CD14-positive monocyte (primary cell): ENCODE measurements at regions not wholly inside any gene's neighbourhood (a gene's known extent, or its start where the extent isn't known, plus 50 kb on each side); places are given as distances from the start of the nearest gene placed in this dataset.

Experiments used
- DNase-seq, 3 donors: peaks; one replicate each; pipeline ENCODE4 v3.0.0-alpha.2; 2011 to 2022
- H2AFZ ChIP-seq: 2 replicates; pipeline ENCODE4 v1.6.0; 2012; ENCODE audit warnings: mild to moderate bottlenecking, low read depth, low read length, inconsistent platforms; ENCODE audit not compliant: insufficient read depth, poor library complexity, severe bottlenecking
- H3K27ac ChIP-seq, 2 donors: 1 replicate in 1 of 2; 2 replicates in 1 of 2; pipeline ENCODE4 v1.5.1; 2012 to 2013; ENCODE audit warnings: low read length in 2 of 2, control low read depth in 1 of 2, inconsistent platforms in 1 of 2, low read depth in 1 of 2, mild to moderate bottlenecking in 1 of 2
- H3K27me3 ChIP-seq, 2 donors: one replicate each; pipeline versions ENCODE4 v1.6.0 to v1.6.1; 2011 to 2013; ENCODE audit warnings: low read length in 2 of 2; ENCODE audit not compliant: control insufficient read depth in 2 of 2, insufficient read depth in 2 of 2
- H3K36me3 ChIP-seq, 2 donors: replicated peaks in 1 of 2; 1 replicate in 1 of 2; 2 replicates in 1 of 2; pipeline versions ENCODE4 v1.5.1 to v1.6.1; 2012 to 2013; ENCODE audit warnings: low read length in 2 of 2, control low read depth in 1 of 2, inconsistent platforms in 1 of 2, mild to moderate bottlenecking in 1 of 2; ENCODE audit not compliant: insufficient read depth in 2 of 2, control insufficient read depth in 1 of 2
- H3K4me1 ChIP-seq, 2 donors: 1 replicate in 1 of 2; 2 replicates in 1 of 2; pipeline versions ENCODE4 v1.5.1 to v1.6.1; 2012 to 2013; ENCODE audit warnings: low read length in 2 of 2, control low read depth in 1 of 2, inconsistent platforms in 1 of 2, mild to moderate bottlenecking in 1 of 2, moderate library complexity in 1 of 2; ENCODE audit not compliant: insufficient read depth in 2 of 2, control insufficient read depth in 1 of 2
- H3K4me2 ChIP-seq: replicated peaks from 2 replicates; pipeline ENCODE3; 2012; ENCODE audit warnings: low read length, moderate library complexity, mild to moderate bottlenecking; ENCODE audit not compliant: poor library complexity, severe bottlenecking; ENCODE audit errors: extremely low read depth
- H3K4me3 ChIP-seq, 3 experiments: fragments of 200-600 bp in 1 of 3; sonication (generic) in 1 of 3; replicated peaks in 1 of 3; 1 replicate in 2 of 3; 2 replicates in 1 of 3; pipeline ENCODE4 v1.5.1; 2011 to 2013; ENCODE audit warnings: low read length in 3 of 3, mild to moderate bottlenecking in 3 of 3, control low read depth in 2 of 3, low read depth in 2 of 3, inconsistent platforms in 1 of 3, moderate library complexity in 1 of 3
- H3K79me2 ChIP-seq: 2 replicates; pipeline ENCODE4 v1.6.0; 2012; ENCODE audit warnings: mild to moderate bottlenecking, control low read depth, inconsistent platforms, low read length, moderate library complexity; ENCODE audit not compliant: insufficient read depth
- H3K9ac ChIP-seq: 2 replicates; pipeline ENCODE4 v1.6.0; 2017; ENCODE audit warnings: low read length, mild to moderate bottlenecking; ENCODE audit not compliant: insufficient read depth, poor library complexity, severe bottlenecking
- H3K9me3 ChIP-seq, 2 donors: replicated peaks in 1 of 2; 1 replicate in 1 of 2; 2 replicates in 1 of 2; pipeline versions ENCODE4 v1.5.1 to v1.6.1; 2012 to 2013; ENCODE audit warnings: low read length in 2 of 2, control low read depth in 1 of 2; ENCODE audit not compliant: control insufficient read depth in 1 of 2, insufficient read depth in 1 of 2
- H4K20me1 ChIP-seq: 2 replicates; pipeline ENCODE4 v1.6.0; 2012; ENCODE audit warnings: mild to moderate bottlenecking, low read length, control low read depth, moderate library complexity; ENCODE audit not compliant: insufficient read depth
- H3K27ac Mint-ChIP-seq, 7 donors: one replicate each; pipeline ENCODE4 v1.8.0; 2020; ENCODE audit warnings: mild to moderate bottlenecking in 7 of 7, mixed read lengths in 7 of 7, moderate library complexity in 6 of 7, inconsistent platforms in 2 of 7
- H3K27me3 Mint-ChIP-seq, 3 donors: one replicate each; pipeline ENCODE4 v1.8.0; 2021 to 2022; ENCODE audit warnings: low read depth in 3 of 3, mild to moderate bottlenecking in 3 of 3, mixed read lengths in 3 of 3, moderate library complexity in 3 of 3, inconsistent platforms in 1 of 3
- H3K36me3 Mint-ChIP-seq, 2 donors: one replicate each; pipeline ENCODE4 v1.8.0; 2020; ENCODE audit warnings: mixed read lengths in 2 of 2, inconsistent platforms in 1 of 2, mild to moderate bottlenecking in 1 of 2
- H3K4me1 Mint-ChIP-seq: one replicate; pipeline ENCODE4 v1.8.0; 2020; ENCODE audit warnings: mild to moderate bottlenecking, mixed read lengths
- H3K4me3 Mint-ChIP-seq, 2 donors: one replicate each; pipeline ENCODE4 v1.8.0; 2020; ENCODE audit warnings: mild to moderate bottlenecking in 2 of 2, mixed read lengths in 2 of 2, moderate library complexity in 1 of 2
- H3K9me3 Mint-ChIP-seq, 7 donors: one replicate each; pipeline ENCODE4 v1.8.0; 2020 to 2022; ENCODE audit warnings: mixed read lengths in 7 of 7, mild to moderate bottlenecking in 6 of 7, moderate library complexity in 6 of 7, inconsistent platforms in 2 of 7
- CTCF ChIP-seq: fragments of 200-600 bp; IDR thresholded peaks from one replicate; pipeline ENCODE4 v1.8.0; 2022; ENCODE audit warnings: antibody characterized with exemption, mild to moderate bottlenecking
- WGBS: methylation state at CpG from one replicate; pipeline ENCODE4 v1.1.5; 2013; ENCODE audit warnings: missing lambda C conversion rate; ENCODE audit not compliant: insufficient coverage; 5-methylcytosine and 5-hydroxymethylcytosine counted together
- intact Hi-C, 2 donors: fragments of 100-400 bp; cut with micrococcal nuclease; formaldehyde crosslinking; loops; one replicate each; pipeline versions ENCODE4 v1.15.0 to v1.15.1; 2023

GRCh38 chr16:87034317-87034716, 282.9 kb downstream of the C16orf95 start:
- no peaks in the 10 kb centered on the region for H3K9me3 ChIP-seq
- no peaks in the 10 kb centered on the region for H3K27me3 ChIP-seq
- DNase-seq: no peak
- no peak overlapping the region for H3K27ac ChIP-seq
- peaks cover 0 to 2% (median 0%) of the 10 kb centered on the region in 7 donors for H3K9me3 Mint-ChIP-seq
- no peak overlapping the region for H3K27ac Mint-ChIP-seq
- intact Hi-C loops: no loop called here
- H3K36me3 Mint-ChIP-seq: no peaks in the 10 kb centered on the region
- no peaks in the 10 kb centered on the region for H3K36me3 ChIP-seq
- H3K4me3 Mint-ChIP-seq: no peak overlapping the region
- no peaks in the 10 kb centered on the region for H3K79me2 ChIP-seq
- no peaks in the 10 kb centered on the region for H4K20me1 ChIP-seq
- peaks cover 9 to 15% (median 11%) of the 10 kb centered on the region in 3 donors for H3K27me3 Mint-ChIP-seq
- H3K4me1 Mint-ChIP-seq: peaks cover 3% of the 10 kb centered on the region
- no peak overlapping the region for H3K9ac ChIP-seq
- no peak overlapping the region for H3K4me3 ChIP-seq
- 96% methylated on average over 2 of the region's 4 CpGs for WGBS
- H2AFZ ChIP-seq: no peak overlapping the region
- no peaks in the 10 kb centered on the region for H3K4me1 ChIP-seq
- TF ChIP-seq CTCF: no peak
- H3K4me2 ChIP-seq: no peak overlapping the region

DNA sequence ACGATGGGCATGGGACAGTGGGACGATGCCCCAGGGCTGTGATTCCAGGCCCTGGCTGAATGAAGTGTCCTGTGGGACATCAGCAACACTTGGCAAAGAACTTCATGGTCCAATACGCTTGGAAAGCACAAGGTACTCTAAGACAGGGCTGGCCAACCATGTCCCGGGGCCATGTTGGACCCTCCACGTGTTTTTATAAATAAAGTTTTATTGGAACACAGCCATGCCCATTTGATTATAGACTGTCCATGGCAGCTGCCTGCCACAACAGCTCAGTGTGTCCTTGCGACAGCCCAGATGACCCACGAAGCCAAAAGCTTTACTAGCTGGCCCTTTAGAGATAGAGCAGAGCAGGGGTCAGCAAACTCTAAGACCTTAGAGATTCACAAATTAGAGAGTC, 282.1 kb downstream of the C16orf95 start:
- 93% methylated on average over 7 of the region's 7 CpGs for WGBS
- Mint-ChIP-seq H3K4me3 (no peak overlapping the region), H3K9me3 (peaks cover 0 to 2% (median 0%) of the 10 kb centered on the region in 7 donors), H3K4me1 (peaks cover 3% of the 10 kb centered on the region), H3K36me3 (no peaks in the 10 kb centered on the region), H3K27ac (no peak overlapping the region), H3K27me3 (peaks cover 8 to 13% (median 9%) of the 10 kb centered on the region in 3 donors)
- Histone ChIP-seq H3K9ac (no peak overlapping the region), H3K4me3 (no peak overlapping the region), H3K9me3 (no peaks in the 10 kb centered on the region), H3K4me2 (no peak overlapping the region), H3K27ac (no peak overlapping the region), H3K79me2 (no peaks in the 10 kb centered on the region), H2AFZ (no peak overlapping the region), H3K27me3 (no peaks in the 10 kb centered on the region), H3K36me3 (no peaks in the 10 kb centered on the region), H3K4me1 (no peaks in the 10 kb centered on the region), H4K20me1 (no peaks in the 10 kb centered on the region)
- TF ChIP-seq CTCF: no peak
- intact Hi-C loops: no loop called here
- no peak for DNase-seq
